Breast epithelium (tissue), 4 donors: ENCODE measurements at regions not wholly inside any gene's neighbourhood (a gene's known extent, or its start where the extent isn't known, plus 50 kb on each side); places are given as distances from the start of the nearest gene placed in this dataset.

ENCODE experiments used
- DNase-seq, 2 donors: peaks; one replicate each; pipeline ENCODE4 v3.0.0-alpha.2; 2019; ENCODE audit warnings: low spot score in 2 of 2
- H3K27ac ChIP-seq, 2 donors: fragments of 200-600 bp; sonication (generic) in 1 of 2; one replicate each; pipeline ENCODE4 v1.5.1; 2016 to 2019; ENCODE audit warnings: mild to moderate bottlenecking in 1 of 2
- H3K27me3 ChIP-seq, 2 donors: fragments of 200-600 bp; sonication (generic) in 1 of 2; one replicate each; pipeline versions ENCODE4 v1.5.1 to v1.6.0; 2017 to 2019; ENCODE audit warnings: control low read depth in 1 of 2, mild to moderate bottlenecking in 1 of 2
- H3K36me3 ChIP-seq: fragments of 200-600 bp; one replicate; pipeline ENCODE4 v1.5.1; 2019
- H3K4me1 ChIP-seq, 2 donors: fragments of 200-600 bp; sonication (generic); one replicate each; pipeline ENCODE4 v1.5.1; 2016 to 2019; ENCODE audit warnings: control low read depth in 1 of 2
- H3K4me3 ChIP-seq, 3 donors: fragments of 200-600 bp; sonication (generic); 1 replicate in 2 of 3; 2 replicates in 1 of 3; pipeline ENCODE4 v1.5.1; 2016 to 2019; ENCODE audit warnings: mild to moderate bottlenecking in 3 of 3, moderate library complexity in 2 of 3
- H3K9me3 ChIP-seq, 2 donors: fragments of 200-600 bp; sonication (generic) in 1 of 2; one replicate each; pipeline ENCODE4 v1.5.1; 2016 to 2019; ENCODE audit warnings: control low read depth in 1 of 2
- POLR2A ChIP-seq: fragments of 450-650 bp; IDR thresholded peaks from one replicate; pipeline ENCODE4 v1.6.1; 2016; ENCODE audit warnings: antibody characterized with exemption, mild to moderate bottlenecking, moderate library complexity
- POLR2AphosphoS5 ChIP-seq, 3 donors: sonication (generic); formaldehyde crosslinking; IDR thresholded peaks; one replicate each; pipeline ENCODE4 v1.6.1; 2017; ENCODE audit warnings: antibody characterized with exemption in 3 of 3
- intact Hi-C: fragments of 100-400 bp; cut with DNase I; formaldehyde crosslinking; loops from one replicate; pipeline ENCODE4 v1.15.1; 2023; ENCODE audit warnings: low total_unique reads
- TF ChIP-seq, protein P1 (sequence below), 3 donors: fragments of 450-650 bp; IDR thresholded peaks; one replicate each; pipeline ENCODE4 v1.5.1; 2016 to 2017; ENCODE audit warnings: antibody characterized with exemption in 3 of 3, mild to moderate bottlenecking in 3 of 3, moderate library complexity in 3 of 3

DNA sequence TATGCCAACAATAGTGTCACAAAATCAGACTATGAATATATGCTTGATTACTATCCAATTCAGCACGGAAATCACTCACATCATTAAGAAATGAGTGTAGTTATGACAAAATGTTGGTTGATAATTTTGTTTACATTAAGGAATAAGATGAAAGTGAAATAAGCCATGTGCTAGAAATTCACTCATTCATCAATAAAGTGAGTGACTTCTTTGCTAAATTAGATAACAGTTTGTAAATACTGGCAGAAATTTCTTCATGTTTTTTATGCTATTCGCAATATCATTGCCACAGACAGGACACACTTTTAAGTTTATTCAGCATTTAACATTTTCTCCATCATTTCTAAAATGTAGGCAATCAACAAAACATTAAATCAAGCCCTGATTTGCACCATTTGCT lies 147.5 kb upstream of the FSCB start:
- Histone ChIP-seq H3K36me3 (no peaks in the 10 kb centered on the region), H3K4me1 (no peaks in the 10 kb centered on the region), H3K27ac (no peak overlapping the region), H3K9me3 (no peaks in the 10 kb centered on the region), H3K27me3 (no peaks in the 10 kb centered on the region), H3K4me3 (no peak overlapping the region)
- TF ChIP-seq POLR2A: no peak
- TF ChIP-seq, protein P1, sequence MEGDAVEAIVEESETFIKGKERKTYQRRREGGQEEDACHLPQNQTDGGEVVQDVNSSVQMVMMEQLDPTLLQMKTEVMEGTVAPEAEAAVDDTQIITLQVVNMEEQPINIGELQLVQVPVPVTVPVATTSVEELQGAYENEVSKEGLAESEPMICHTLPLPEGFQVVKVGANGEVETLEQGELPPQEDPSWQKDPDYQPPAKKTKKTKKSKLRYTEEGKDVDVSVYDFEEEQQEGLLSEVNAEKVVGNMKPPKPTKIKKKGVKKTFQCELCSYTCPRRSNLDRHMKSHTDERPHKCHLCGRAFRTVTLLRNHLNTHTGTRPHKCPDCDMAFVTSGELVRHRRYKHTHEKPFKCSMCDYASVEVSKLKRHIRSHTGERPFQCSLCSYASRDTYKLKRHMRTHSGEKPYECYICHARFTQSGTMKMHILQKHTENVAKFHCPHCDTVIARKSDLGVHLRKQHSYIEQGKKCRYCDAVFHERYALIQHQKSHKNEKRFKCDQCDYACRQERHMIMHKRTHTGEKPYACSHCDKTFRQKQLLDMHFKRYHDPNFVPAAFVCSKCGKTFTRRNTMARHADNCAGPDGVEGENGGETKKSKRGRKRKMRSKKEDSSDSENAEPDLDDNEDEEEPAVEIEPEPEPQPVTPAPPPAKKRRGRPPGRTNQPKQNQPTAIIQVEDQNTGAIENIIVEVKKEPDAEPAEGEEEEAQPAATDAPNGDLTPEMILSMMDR (IDR thresholded peaks at IDR 0.05): no peak
- no peak for TF ChIP-seq POLR2AphosphoS5 (IDR thresholded peaks at IDR 0.05)
- DNase-seq: no peak
- intact Hi-C loops: no loop called here

DNA sequence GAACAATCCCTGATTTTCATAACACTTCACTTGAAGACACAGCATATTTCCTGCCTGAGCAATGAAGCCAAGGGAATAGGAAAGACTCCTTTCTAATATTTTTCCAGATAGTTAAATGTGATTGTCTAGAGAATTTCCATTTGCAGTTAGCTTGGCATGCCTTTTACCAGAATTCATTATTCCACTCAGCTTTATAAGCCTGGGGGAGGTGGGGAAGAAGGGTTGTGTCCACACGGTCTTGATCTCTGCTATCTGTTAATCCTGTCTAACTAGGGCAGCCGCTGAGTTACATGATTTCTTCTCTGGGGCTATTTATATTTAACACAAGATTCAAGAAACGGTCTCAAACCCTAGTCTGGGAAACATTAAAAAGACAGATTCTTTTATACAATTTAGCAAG lies 146.6 kb upstream of the FSCB start:
- Histone ChIP-seq H3K9me3 (no peaks in the 10 kb centered on the region), H3K36me3 (no peaks in the 10 kb centered on the region), H3K4me3 (no peak overlapping the region), H3K4me1 (no peaks in the 10 kb centered on the region), H3K27ac (no peak overlapping the region), H3K27me3 (no peaks in the 10 kb centered on the region)
- intact Hi-C loops: no loop called here
- no peak for DNase-seq
- TF ChIP-seq, protein P1 (IDR thresholded peaks at IDR 0.05): no peak
- TF ChIP-seq POLR2AphosphoS5 (IDR thresholded peaks at IDR 0.05) (no peak), POLR2A (no peak)

DNA sequence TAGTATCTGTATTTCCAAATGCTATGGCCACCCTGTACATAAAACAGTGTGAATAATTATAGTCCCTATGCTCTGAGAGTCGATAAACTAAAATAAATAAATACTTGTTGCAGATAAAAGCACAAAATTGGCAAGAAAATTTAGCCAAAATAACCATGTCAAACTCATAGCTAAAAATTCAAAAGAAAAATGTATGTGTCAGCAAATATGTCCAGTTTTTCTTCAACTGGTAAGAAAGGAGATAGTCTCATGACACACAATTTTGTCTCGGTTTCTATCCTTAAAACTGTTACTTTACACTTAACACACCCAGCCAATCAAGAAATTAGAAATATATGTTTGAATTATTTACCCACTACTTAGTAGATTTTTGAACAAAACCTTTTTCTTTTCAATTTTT lies 145.6 kb upstream of the FSCB start:
- Histone ChIP-seq H3K36me3 (no peaks in the 10 kb centered on the region), H3K27me3 (no peaks in the 10 kb centered on the region), H3K4me3 (no peak overlapping the region), H3K27ac (no peak overlapping the region), H3K9me3 (no peaks in the 10 kb centered on the region), H3K4me1 (no peaks in the 10 kb centered on the region)
- TF ChIP-seq, protein P1 (IDR thresholded peaks at IDR 0.05): no peak
- TF ChIP-seq POLR2AphosphoS5 (IDR thresholded peaks at IDR 0.05) (no peak), POLR2A (no peak)
- no peak for DNase-seq
- intact Hi-C loops: no loop called here

DNA sequence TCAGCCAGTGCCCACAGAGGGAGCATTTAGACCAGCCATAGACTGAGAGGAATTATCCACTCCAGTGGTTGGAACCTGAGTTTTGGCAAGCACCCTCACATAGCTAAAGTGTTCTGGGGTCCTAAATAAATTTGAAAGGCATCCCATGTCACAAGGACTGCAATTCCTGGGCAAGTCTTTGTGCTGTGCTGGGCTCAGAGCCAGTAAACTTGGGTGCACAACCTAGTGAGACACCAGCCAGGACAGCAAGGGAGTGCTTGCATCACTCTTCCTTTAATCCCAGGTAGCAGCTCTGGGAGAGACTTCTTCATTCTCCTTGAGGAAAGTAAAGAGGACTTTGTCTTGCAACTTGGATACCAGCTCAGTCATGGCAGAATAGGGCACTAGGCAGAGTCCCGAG lies 142.0 kb upstream of the FSCB start:
- Histone ChIP-seq H3K4me3 (no peak overlapping the region), H3K4me1 (no peaks in the 10 kb centered on the region), H3K9me3 (no peaks in the 10 kb centered on the region), H3K27me3 (no peaks in the 10 kb centered on the region), H3K27ac (no peak overlapping the region), H3K36me3 (no peaks in the 10 kb centered on the region)
- no peak for DNase-seq
- TF ChIP-seq POLR2AphosphoS5 (IDR thresholded peaks at IDR 0.05) (no peak), POLR2A (no peak)
- TF ChIP-seq, protein P1 (IDR thresholded peaks at IDR 0.05): no peak
- intact Hi-C loops: no loop called here

DNA sequence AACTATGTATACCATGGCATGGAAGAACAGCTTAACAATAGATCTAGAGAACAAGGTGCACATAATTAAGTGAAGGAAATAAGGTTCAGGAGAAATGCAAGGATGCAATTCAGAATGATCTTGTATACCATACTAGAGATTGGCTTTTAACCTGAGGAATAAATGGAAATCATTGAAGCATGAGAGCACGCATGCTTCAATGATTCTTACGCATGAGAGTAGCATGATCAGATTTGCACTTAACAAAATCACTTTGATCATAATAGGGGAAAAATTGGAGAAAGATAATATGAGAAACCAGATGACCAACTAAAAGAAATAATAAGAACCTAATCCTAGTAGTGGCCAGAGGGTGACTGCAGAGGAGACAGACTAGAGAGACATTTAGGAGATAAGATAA lies 133.3 kb upstream of the FSCB start:
- H3K4me3 ChIP-seq: no peak overlapping the region
- TF ChIP-seq POLR2A (no peak), POLR2AphosphoS5 (IDR thresholded peaks at IDR 0.05) (no peak)
- TF ChIP-seq, protein P1 (IDR thresholded peaks at IDR 0.05): no peak
- H3K4me1 ChIP-seq: no peaks in the 10 kb centered on the region
- intact Hi-C loops: no loop called here
- H3K9me3 ChIP-seq: no peaks in the 10 kb centered on the region
- no peak for DNase-seq
- no peaks in the 10 kb centered on the region for H3K27me3 ChIP-seq
- no peaks in the 10 kb centered on the region for H3K36me3 ChIP-seq
- H3K27ac ChIP-seq: no peak overlapping the region
